H1 (cell line): ENCODE measurements at regions not wholly inside any gene's neighbourhood (a gene's known extent, or its start where the extent isn't known, plus 50 kb on each side); places are given as distances from the start of the nearest gene placed in this dataset.

Source experiments
- BRCA1 ChIP-seq: IDR thresholded peaks from 2 replicates; pipeline ENCODE4 v1.6.1; 2012; ENCODE audit warnings: low read depth, low read length, improper control_type of control experiment
- SIX5 ChIP-seq: IDR thresholded peaks from 2 replicates; pipeline ENCODE4 v1.6.1; 2011; ENCODE audit warnings: mild to moderate bottlenecking, low read depth, low read length
- YY1 ChIP-seq: IDR thresholded peaks from 2 replicates; pipeline ENCODE4 v1.6.1; 2011; ENCODE audit warnings: low read depth, mild to moderate bottlenecking, low read length

- TF ChIP-seq SIX5 (no peak), BRCA1 (no peak), YY1 (no peak)
These were observed 139.3 kb downstream of the CYB561 start (continued) for GRCh38 chr17:63306855-63307254.
